GM23338 (cell line): ENCODE measurements at regions not wholly inside any gene's neighbourhood (a gene's known extent, or its start where the extent isn't known, plus 50 kb on each side); places are given as distances from the start of the nearest gene placed in this dataset. TPM values are rescaled to one million over a fixed set of nuclear protein-coding genes. Genes with fewer than 3 reads are reported as not detected.

Source experiments
- small RNA-seq: library from RNA; depleted of rRNA; stranded (forward); fragments of <200 nt; gene quantifications from one replicate; pipeline ENCODE3, GENCODE V24; 2014; ENCODE audit warnings: low replicate concordance

Small RNA genes lying in the stretch of these regions (small RNA-seq; reads per million reads assigned to genes)
- gene RPS17P11, result not detected
